Activated T-helper 9 cell treated with anti-CD3 and anti-CD28 coated beads, Interleukin-2, amount 50 U/mL, for 16 hours (primary cell): ENCODE measurements at regions not wholly inside any gene's neighbourhood (a gene's known extent, or its start where the extent isn't known, plus 50 kb on each side); places are given as distances from the start of the nearest gene placed in this dataset.
"Not testable (repeated sequence)": the region's sequence is repeated elsewhere in the genome, so short reads cannot be mapped to it uniquely, and the experiment has no call there.

Experiments used
- DNase-seq: peaks from one replicate; pipeline ENCODE4 v3.0.0-alpha.2; 2020; ENCODE audit warnings: low read depth

GRCh38 chr2:219832904-219833303 lies 205.5 kb downstream of the SLC4A3 start:
- DNase-seq, result no peak

GRCh38 chr2:219835493-219835892 lies 208.1 kb downstream of the SLC4A3 start:
- DNase-seq, result no peak

GRCh38 chr2:219836647-219837177 lies 209.3 kb downstream of the SLC4A3 start:
- DNase-seq, result no peak

GRCh38 chr2:219844401-219845091 lies 217.1 kb downstream of the SLC4A3 start:
- DNase-seq, result no peak

GRCh38 chr2:219848882-219849281 lies 221.5 kb downstream of the SLC4A3 start:
- DNase-seq, result no peak

- no peak for DNase-seq
Observed at GRCh38 chr2:219851169-219851568, 223.7 kb downstream of the SLC4A3 start.

GRCh38 chr2:219851801-219852481 lies 224.5 kb downstream of the SLC4A3 start:
- DNase-seq, result no peak

GRCh38 chr2:219852626-219853025 lies 225.2 kb downstream of the SLC4A3 start:
- DNase-seq, result no peak

- DNase-seq, result no peak
Observed at GRCh38 chr2:219856602-219857001, 229.2 kb downstream of the SLC4A3 start.

- DNase-seq, result no peak
Observed at GRCh38 chr2:219857751-219858150, 230.3 kb downstream of the SLC4A3 start.

GRCh38 chr2:219861307-219861706 lies 233.9 kb downstream of the SLC4A3 start:
- no peak for DNase-seq

- DNase-seq, result no peak
Observed at GRCh38 chr2:219864154-219864553, 236.7 kb downstream of the SLC4A3 start.

- DNase-seq, result no peak
Observed at GRCh38 chr2:219868635-219869034, 241.2 kb downstream of the SLC4A3 start.

GRCh38 chr2:219870041-219870440 lies 242.6 kb downstream of the SLC4A3 start:
- DNase-seq, result no peak

- no peak for DNase-seq
Observed at GRCh38 chr2:219871351-219871750, 243.9 kb downstream of the SLC4A3 start.

GRCh38 chr2:219875036-219875435 lies 247.6 kb downstream of the SLC4A3 start:
- DNase-seq, result no peak

GRCh38 chr2:219875986-219876385 lies 248.6 kb downstream of the SLC4A3 start:
- DNase-seq, result not testable (repeated sequence)

- DNase-seq, result no peak
Observed at GRCh38 chr2:219876931-219877330, 249.5 kb downstream of the SLC4A3 start.

GRCh38 chr2:219877728-219878127 lies 250.3 kb downstream of the SLC4A3 start:
- no peak for DNase-seq

GRCh38 chr2:219878516-219878915 lies 251.1 kb downstream of the SLC4A3 start:
- no peak for DNase-seq

- DNase-seq, result no peak
Observed at GRCh38 chr2:219881851-219882250, 254.4 kb downstream of the SLC4A3 start.

GRCh38 chr2:219886615-219887014 lies 259.2 kb downstream of the SLC4A3 start:
- no peak for DNase-seq

- no peak for DNase-seq
Observed at GRCh38 chr2:219887870-219888269, 260.4 kb downstream of the SLC4A3 start.

- no peak for DNase-seq
Observed at GRCh38 chr2:219893541-219893940, 266.1 kb downstream of the SLC4A3 start.
